Fibroblast of mammary gland (primary cell): ENCODE measurements at regions not wholly inside any gene's neighbourhood (a gene's known extent, or its start where the extent isn't known, plus 50 kb on each side); places are given as distances from the start of the nearest gene placed in this dataset.

Source experiments
- DNase-seq: peaks from one replicate; pipeline ENCODE4 v3.0.0-alpha.2; 2010; ENCODE audit warnings: low read depth
- H3K4me3 ChIP-seq: 2 replicates; pipeline ENCODE4 v1.5.1; 2011; ENCODE audit warnings: low read depth, mild to moderate bottlenecking, low read length, moderate library complexity; ENCODE audit not compliant: control insufficient read depth
- TF ChIP-seq, protein P1 (sequence below): conservative IDR thresholded peaks from 2 replicates; pipeline ENCODE4 v1.5.1; 2011; ENCODE audit warnings: low read depth, low read length, inconsistent platforms; ENCODE audit not compliant: control insufficient read depth, insufficient read depth

DNA sequence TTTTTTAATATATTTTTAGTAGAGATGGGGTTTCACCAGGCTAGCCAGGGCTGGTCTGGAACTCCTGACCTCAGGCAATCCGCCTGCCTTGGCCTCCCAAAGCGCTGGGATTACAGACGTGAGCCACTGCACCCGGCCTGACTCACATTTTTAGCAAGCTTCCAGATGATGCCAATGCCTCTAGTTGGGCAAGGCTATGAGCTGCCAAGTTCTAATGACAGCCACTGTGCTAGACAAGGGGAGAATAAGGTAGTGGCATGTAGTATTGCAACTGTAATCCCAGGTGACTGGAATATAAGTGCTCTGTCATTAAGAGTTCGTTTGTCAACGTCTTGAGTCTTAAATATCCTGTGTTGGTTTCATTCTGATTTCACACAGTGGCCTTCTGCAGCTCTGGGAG lies 96.7 kb downstream of the SLIT2 start:
- no peak for DNase-seq
- no peak overlapping the region for H3K4me3 ChIP-seq
- TF ChIP-seq, protein P1, sequence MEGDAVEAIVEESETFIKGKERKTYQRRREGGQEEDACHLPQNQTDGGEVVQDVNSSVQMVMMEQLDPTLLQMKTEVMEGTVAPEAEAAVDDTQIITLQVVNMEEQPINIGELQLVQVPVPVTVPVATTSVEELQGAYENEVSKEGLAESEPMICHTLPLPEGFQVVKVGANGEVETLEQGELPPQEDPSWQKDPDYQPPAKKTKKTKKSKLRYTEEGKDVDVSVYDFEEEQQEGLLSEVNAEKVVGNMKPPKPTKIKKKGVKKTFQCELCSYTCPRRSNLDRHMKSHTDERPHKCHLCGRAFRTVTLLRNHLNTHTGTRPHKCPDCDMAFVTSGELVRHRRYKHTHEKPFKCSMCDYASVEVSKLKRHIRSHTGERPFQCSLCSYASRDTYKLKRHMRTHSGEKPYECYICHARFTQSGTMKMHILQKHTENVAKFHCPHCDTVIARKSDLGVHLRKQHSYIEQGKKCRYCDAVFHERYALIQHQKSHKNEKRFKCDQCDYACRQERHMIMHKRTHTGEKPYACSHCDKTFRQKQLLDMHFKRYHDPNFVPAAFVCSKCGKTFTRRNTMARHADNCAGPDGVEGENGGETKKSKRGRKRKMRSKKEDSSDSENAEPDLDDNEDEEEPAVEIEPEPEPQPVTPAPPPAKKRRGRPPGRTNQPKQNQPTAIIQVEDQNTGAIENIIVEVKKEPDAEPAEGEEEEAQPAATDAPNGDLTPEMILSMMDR, result no peak

DNA sequence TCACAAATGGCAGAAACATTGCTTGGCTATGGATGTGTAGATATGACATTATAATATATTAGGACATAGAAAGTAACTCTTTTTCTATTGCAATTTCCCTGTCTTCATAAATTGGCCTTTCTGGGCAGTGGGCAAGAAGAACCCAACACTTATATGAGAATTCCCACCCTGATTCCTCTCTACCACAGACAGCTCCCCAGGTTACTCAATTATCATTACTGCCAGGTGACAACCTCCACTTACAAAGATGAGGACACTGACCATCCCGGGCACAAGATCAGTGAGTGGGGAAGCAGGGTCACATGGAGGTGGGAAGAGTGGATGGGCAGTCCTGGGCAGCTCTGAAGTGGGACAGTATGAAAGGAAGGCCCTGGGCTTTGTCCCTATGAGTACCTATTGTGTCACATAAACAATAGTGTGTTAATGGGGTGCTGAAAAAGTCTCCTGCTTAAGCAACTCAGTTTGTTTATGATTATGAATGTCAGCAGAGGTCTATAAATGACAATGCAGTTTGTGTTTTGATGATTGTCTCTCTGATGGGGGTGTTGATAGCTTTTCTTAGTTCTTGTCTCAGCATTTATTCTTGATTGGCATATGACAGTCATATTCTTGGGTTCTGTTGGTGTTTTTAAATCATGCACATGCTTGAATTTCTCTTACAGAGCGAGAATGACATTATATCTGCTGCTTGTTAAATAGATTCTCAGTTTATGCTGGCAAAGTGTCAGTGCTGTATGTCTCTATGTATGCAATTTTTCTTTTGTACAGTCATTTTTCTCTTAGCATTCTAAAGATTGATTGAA lies 99.9 kb downstream of the SLIT2 start:
- DNase-seq, result no peak
- TF ChIP-seq, protein P1, result no peak
- no peak overlapping the region for H3K4me3 ChIP-seq

DNA sequence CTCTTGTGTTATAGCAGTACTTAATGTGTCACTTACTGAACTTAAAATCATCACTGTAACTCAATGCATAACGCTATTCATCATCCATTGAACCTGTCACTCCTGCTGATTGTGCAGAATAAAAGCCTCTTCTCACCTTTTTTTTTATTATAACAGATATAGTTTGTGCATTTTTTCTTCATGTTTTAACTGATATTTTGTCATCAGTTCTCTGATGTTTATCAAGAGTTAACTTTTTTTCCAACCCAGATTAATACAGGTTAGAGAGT lies 100.4 kb downstream of the SLIT2 start:
- no peak for DNase-seq
- TF ChIP-seq, protein P1, result no peak
- no peak overlapping the region for H3K4me3 ChIP-seq

DNA sequence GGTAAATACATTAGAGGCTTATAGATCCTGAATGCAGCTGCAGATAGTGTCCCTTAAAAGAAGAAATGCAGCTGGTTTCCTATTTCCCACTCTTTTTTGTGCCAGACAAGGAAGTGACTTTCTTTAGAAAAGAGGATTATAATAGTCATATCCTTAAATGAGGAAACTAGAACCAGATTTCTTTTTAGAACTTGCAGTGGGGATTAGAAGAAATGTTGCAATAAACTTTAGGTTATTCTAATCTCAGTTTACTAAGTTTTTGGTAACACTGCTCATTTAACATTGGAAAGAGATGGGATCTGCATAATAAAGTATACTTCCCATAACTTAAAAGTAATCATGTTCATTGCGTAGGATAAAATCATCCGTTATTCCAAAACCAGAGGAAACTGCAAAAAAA lies 101.9 kb downstream of the SLIT2 start:
- no peak overlapping the region for H3K4me3 ChIP-seq
- TF ChIP-seq, protein P1, result no peak
- DNase-seq, result no peak

DNA sequence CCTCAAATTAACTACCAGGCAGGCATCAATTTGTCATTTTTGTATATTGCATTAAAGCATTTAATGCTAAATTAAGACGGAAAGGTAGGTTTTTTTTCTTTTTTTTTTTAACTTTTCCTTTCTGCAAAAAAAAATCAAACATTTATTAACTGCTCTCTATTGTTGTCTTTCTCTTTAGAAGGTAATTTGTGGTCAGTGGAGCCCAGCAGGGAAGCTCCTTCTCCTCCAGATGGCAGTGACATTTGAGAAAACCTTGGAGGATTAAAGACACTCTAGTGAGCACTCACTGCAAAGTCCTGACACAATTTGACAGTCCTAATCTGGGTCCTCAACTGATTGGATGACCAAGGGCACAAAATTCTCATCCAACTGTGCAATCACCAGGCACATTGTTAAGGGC lies 102.4 kb downstream of the SLIT2 start:
- no peak for DNase-seq
- TF ChIP-seq, protein P1, result no peak
- no peak overlapping the region for H3K4me3 ChIP-seq

DNA sequence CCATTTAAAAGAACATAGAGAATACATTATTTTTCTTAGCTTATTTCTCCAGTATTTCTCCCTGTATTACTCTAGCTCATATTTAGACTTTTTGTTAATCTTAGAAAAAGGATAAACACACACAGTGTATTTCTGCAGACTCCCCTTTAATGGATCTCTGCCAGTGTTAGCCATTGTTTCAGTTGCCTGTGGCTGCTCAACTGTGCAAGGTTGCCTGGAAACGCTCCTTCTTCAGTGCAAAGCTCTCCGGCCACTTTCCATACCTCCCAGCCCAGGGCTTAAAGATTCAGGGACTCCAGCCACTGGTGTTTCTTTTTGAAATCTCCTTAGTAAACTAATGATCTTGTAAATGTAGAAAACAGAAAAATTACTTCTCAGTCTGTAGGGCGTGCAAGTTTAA lies 104.9 kb downstream of the SLIT2 start:
- TF ChIP-seq, protein P1, result no peak
- no peak for DNase-seq
- no peak overlapping the region for H3K4me3 ChIP-seq

DNA sequence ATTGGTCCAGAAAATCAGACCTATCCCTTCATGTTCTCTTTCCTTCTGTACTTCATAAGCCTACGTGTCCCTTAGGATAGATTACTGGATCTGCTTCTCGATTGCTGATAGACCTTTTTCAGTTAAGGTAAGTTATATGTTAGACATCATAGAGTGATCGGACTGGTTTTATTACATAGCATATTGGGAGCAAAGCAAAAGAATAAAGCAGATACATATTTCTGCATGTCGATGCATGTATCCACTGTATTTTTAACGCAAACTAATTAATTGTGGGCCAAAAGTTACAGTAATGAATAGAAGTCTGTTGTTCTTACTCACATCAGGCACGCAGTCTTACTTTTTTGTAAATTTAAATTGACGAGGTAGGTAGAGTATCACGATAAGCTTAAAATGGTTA lies 106.4 kb downstream of the SLIT2 start:
- no peak overlapping the region for H3K4me3 ChIP-seq
- no peak for DNase-seq
- TF ChIP-seq, protein P1, result no peak
